Cardiac fibroblast (primary cell): ENCODE measurements at regions not wholly inside any gene's neighbourhood (a gene's known extent, or its start where the extent isn't known, plus 50 kb on each side); places are given as distances from the start of the nearest gene placed in this dataset.

ENCODE experiments used
- DNase-seq, 2 donors: peaks; one replicate each; pipeline versions ENCODE4 v3.0.0 to v3.0.0-alpha.2; 2010; ENCODE audit warnings: low read depth in 2 of 2
- H3K4me3 ChIP-seq, 2 donors: replicated peaks in 1 of 2; 1 replicate in 1 of 2; 2 replicates in 1 of 2; pipeline ENCODE4 v1.5.1; 2011; ENCODE audit warnings: low read depth in 2 of 2, low read length in 2 of 2, mild to moderate bottlenecking in 2 of 2, moderate library complexity in 1 of 2
- TF ChIP-seq, protein P1 (sequence below): IDR thresholded peaks from one replicate; pipeline ENCODE4 v1.5.1; 2011; ENCODE audit warnings: low read depth, mild to moderate bottlenecking, low read length, inconsistent platforms

DNA sequence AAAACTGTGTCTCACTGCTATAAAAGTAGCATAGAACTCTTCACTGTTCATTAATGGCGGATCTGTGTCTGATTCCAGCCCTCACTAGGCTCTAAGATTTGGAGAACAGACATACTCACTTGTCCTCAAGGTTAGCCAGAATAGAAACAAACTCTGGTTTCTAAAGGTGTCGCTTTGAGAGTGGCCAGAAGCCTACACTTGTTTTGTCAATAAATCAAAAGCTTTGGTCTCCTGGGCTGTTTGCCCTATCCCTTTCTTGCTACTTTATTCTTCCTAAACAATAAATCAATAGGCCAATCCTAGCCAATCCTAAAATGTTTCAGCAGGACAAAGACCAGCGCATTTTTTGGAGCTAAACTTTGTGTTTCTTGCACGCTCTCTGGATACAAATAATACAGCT, 1064.6 kb upstream of the CHAC2 start:
- DNase-seq: no peak
- no peak overlapping the region for H3K4me3 ChIP-seq
- TF ChIP-seq, protein P1, sequence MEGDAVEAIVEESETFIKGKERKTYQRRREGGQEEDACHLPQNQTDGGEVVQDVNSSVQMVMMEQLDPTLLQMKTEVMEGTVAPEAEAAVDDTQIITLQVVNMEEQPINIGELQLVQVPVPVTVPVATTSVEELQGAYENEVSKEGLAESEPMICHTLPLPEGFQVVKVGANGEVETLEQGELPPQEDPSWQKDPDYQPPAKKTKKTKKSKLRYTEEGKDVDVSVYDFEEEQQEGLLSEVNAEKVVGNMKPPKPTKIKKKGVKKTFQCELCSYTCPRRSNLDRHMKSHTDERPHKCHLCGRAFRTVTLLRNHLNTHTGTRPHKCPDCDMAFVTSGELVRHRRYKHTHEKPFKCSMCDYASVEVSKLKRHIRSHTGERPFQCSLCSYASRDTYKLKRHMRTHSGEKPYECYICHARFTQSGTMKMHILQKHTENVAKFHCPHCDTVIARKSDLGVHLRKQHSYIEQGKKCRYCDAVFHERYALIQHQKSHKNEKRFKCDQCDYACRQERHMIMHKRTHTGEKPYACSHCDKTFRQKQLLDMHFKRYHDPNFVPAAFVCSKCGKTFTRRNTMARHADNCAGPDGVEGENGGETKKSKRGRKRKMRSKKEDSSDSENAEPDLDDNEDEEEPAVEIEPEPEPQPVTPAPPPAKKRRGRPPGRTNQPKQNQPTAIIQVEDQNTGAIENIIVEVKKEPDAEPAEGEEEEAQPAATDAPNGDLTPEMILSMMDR: no peak

DNA sequence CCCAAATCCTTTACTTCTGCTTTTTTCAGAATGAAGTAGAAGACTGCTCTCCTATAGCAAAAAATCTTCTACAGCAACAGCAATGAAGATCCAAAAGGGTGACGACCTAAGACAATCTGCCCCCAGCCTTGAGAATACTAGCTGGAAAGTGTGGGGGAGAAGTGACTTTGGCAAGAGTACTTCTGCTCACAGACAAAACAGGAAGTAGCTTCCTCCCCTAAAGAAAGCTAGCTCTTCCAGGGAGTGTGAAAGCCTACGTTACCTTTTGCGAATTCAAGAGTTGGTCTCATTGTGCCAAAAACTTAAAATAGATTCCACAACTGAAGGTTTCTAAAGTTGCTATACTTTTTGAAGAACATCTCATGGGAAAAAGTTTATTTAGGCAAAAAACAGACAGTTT, 1069.2 kb upstream of the CHAC2 start:
- TF ChIP-seq, protein P1: no peak
- DNase-seq: no peak
- no peak overlapping the region for H3K4me3 ChIP-seq

DNA sequence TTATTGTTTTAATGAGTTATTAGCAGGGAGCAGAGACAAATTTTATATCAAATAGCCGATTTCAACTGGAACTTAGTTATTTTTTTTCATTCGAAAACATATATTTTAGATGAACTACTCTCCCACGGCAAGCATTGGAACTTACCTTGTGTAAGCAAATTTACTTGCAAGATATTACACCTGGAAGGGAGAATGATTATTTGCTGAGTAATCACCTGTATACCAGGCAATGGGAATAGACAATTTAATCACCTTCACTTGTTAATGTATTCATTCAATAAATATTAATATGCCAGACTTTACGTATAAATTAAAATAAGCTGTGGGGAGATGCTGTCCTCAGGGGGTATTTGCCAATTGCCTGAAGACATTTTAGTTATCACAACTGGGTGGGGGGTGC, 1069.9 kb upstream of the CHAC2 start:
- H3K4me3 ChIP-seq: no peak overlapping the region
- DNase-seq: no peak
- TF ChIP-seq, protein P1: no peak

DNA sequence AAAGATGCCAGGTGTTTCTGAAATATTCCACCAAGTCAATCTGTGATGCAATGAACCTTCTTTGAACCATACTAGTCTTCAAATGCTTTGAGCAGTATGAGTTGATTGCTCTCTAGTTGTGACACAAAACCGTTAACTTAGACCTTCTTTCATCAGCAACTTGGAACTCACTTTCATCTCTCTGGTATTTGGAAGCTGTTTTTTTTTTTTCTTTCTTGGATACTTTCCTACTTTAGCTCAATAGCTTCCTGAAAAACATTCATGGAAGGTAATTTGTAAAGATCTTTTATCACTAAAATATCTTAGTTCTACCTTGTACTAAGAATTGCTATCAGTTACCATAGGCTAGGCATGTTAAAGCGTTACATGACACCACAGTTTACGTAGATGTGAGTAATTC, 1071.9 kb upstream of the CHAC2 start:
- TF ChIP-seq, protein P1: no peak
- DNase-seq: no peak
- no peak overlapping the region for H3K4me3 ChIP-seq

DNA sequence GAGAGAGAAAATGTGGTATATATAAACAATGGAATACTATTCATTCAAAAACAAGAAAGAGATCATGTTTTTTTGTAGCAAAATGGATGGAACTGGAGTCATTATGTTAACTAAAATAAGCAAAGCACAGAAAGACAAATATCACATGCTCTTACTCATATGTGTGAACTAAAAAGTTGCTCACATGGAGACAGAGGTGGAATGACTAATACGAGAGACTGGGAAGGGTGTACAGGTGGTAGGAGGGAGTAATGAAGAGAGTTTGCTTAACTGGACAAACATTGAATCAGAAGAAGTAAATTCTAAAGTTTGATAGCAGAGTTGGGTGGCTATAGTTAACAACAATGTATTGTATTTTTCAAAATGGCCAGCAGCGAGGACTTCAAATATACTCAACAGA, 1080.7 kb upstream of the CHAC2 start:
- TF ChIP-seq, protein P1: no peak
- no peak overlapping the region for H3K4me3 ChIP-seq
- no peak for DNase-seq

DNA sequence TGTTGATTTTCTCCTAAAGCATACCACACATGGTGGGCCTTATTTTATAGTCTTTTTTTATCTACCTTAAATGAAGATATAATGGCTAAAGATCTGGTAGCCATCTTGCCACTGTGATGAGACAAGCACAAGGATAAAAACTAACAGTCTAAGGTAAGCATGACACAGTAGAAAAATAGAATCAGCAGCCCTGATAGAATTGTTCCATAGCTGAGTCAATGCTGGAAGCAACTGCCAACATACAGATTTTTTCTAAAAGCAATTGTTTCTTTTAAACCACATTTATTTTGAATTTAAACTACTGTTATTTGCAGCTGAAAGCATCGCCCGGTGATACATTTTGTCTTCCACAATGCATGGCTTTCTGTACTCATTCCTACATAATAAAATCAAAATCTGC, 1091.5 kb upstream of the CHAC2 start:
- TF ChIP-seq, protein P1: no peak
- no peak overlapping the region for H3K4me3 ChIP-seq
- DNase-seq: no peak

DNA sequence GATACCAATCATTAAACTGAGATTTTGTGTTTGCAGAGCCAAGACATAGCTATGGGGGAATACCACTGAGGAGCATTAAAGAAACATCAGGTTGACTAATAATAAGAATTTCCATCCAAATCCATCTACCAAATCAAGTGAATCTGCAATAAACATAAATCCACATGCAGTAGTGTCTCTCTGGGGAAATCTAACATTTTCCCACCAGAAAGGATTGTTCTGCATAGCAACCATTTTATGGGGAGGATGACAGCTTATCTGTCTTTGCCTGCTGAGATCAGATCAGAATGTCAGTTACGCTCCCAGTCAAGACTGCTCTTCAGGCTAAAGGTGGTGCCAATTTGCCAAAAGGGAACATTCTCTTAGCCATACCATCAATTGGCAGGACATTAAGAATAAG, 1098.9 kb upstream of the CHAC2 start:
- TF ChIP-seq, protein P1: no peak
- DNase-seq: no peak
- no peak overlapping the region for H3K4me3 ChIP-seq
